ENCODE measurements at regions not wholly inside any gene's neighbourhood (a gene's known extent, or its start where the extent isn't known, plus 50 kb on each side); places are given as distances from the start of the nearest gene placed in this dataset.
A peak's percentile ranks its signal among the peaks of the same experiment; 100 is the strongest.

GRCh38 chr9:134236001-134236421 is 71.6 kb upstream of the RNU6ATAC start:
- H3K27me3 Mint-ChIP-seq (ENCODE audit: unreplicated experiment) = no peaks in the 10 kb centered on the region
- peak overlapping the region; percentile 38 for H3K27ac Mint-ChIP-seq (ENCODE audit: unreplicated experiment)
- TF ChIP-seq, protein P1, sequence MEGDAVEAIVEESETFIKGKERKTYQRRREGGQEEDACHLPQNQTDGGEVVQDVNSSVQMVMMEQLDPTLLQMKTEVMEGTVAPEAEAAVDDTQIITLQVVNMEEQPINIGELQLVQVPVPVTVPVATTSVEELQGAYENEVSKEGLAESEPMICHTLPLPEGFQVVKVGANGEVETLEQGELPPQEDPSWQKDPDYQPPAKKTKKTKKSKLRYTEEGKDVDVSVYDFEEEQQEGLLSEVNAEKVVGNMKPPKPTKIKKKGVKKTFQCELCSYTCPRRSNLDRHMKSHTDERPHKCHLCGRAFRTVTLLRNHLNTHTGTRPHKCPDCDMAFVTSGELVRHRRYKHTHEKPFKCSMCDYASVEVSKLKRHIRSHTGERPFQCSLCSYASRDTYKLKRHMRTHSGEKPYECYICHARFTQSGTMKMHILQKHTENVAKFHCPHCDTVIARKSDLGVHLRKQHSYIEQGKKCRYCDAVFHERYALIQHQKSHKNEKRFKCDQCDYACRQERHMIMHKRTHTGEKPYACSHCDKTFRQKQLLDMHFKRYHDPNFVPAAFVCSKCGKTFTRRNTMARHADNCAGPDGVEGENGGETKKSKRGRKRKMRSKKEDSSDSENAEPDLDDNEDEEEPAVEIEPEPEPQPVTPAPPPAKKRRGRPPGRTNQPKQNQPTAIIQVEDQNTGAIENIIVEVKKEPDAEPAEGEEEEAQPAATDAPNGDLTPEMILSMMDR (IDR thresholded peaks at IDR 0.05) = no peak
- H3K36me3 Mint-ChIP-seq (ENCODE audit: unreplicated experiment) = no peaks in the 10 kb centered on the region
- no peak for DNase-seq (ENCODE audit: extremely low spot score, unreplicated experiment)
- peaks cover 13% of the 10 kb centered on the region for H3K4me1 Mint-ChIP-seq (ENCODE audit: unreplicated experiment)
- H3K4me3 Mint-ChIP-seq (ENCODE audit: unreplicated experiment) = no peak overlapping the region
- H3K9me3 Mint-ChIP-seq (ENCODE audit: unreplicated experiment) = no peaks in the 10 kb centered on the region

- Mint-ChIP-seq H3K27me3 (ENCODE audit: unreplicated experiment) (peaks cover 4% of the 10 kb centered on the region), H3K36me3 (ENCODE audit: unreplicated experiment) (no peaks in the 10 kb centered on the region), H3K4me3 (ENCODE audit: unreplicated experiment) (no peak overlapping the region), H3K4me1 (ENCODE audit: unreplicated experiment) (peaks cover 9% of the 10 kb centered on the region), H3K27ac (ENCODE audit: unreplicated experiment) (no peak overlapping the region), H3K9me3 (ENCODE audit: unreplicated experiment) (no peaks in the 10 kb centered on the region)
- no peak for DNase-seq (ENCODE audit: extremely low spot score, unreplicated experiment)
- TF ChIP-seq, protein P1 (IDR thresholded peaks at IDR 0.05) = no peak
Measured at GRCh38 chr9:134236935-134237629, 72.7 kb upstream of the RNU6ATAC start.

GRCh38 chr9:134237630-134238265 is 73.4 kb upstream of the RNU6ATAC start:
- H3K4me1 Mint-ChIP-seq (ENCODE audit: unreplicated experiment) = peaks cover 9% of the 10 kb centered on the region
- H3K27me3 Mint-ChIP-seq (ENCODE audit: unreplicated experiment) = peaks cover 10% of the 10 kb centered on the region
- TF ChIP-seq, protein P1 (IDR thresholded peaks at IDR 0.05) = no peak
- no peak overlapping the region for H3K4me3 Mint-ChIP-seq (ENCODE audit: unreplicated experiment)
- no peak for DNase-seq (ENCODE audit: extremely low spot score, unreplicated experiment)
- no peak overlapping the region for H3K27ac Mint-ChIP-seq (ENCODE audit: unreplicated experiment)
- no peaks in the 10 kb centered on the region for H3K36me3 Mint-ChIP-seq (ENCODE audit: unreplicated experiment)
- H3K9me3 Mint-ChIP-seq (ENCODE audit: unreplicated experiment) = no peaks in the 10 kb centered on the region

DNA sequence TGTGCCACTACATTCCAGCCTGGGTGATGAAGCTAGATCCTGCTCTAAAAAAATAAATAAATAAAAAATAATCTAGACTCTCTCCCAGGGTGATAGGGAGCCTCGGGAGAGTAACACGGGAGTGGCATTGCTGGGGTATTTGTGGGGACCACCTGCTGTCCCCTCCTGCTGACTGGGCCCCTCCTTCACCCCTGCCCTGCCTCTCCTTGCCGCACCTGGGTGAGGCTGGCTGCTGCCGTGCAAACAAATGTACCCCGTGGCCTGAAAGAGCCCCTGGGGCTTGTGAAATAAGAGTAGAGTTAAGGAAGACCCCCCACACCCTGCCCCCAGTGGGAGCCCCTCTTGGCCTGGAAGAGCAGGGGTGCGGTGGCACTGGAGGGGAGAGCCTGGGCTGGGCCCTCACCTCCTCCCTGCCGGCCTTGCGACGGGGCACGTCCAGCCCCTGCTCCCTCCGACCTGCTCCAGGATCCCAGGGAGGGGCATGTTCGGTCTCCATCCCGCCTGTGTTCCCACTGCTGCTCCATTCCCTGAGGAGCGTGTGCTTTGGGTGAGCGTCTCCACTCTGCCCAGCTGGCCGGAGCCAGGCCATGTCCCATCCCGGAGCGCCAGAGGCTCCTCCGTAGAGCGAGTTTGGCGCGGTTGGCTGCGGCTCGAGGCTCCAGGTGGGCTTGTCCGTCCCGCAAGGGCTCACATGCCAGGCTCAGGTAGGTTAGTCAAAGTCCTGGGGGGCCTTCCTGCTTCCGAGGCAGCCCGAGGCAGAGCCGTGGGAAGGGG is 75.0 kb upstream of the RNU6ATAC start:
- no peak overlapping the region for H3K4me3 Mint-ChIP-seq (ENCODE audit: unreplicated experiment)
- DNase-seq (ENCODE audit: extremely low spot score, unreplicated experiment) = no peak
- TF ChIP-seq, protein P1 (IDR thresholded peaks at IDR 0.05) = no peak
- no peaks in the 10 kb centered on the region for H3K36me3 Mint-ChIP-seq (ENCODE audit: unreplicated experiment)
- no peak overlapping the region for H3K27ac Mint-ChIP-seq (ENCODE audit: unreplicated experiment)
- peaks cover 9% of the 10 kb centered on the region for H3K4me1 Mint-ChIP-seq (ENCODE audit: unreplicated experiment)
- peaks cover 20% of the 10 kb centered on the region for H3K27me3 Mint-ChIP-seq (ENCODE audit: unreplicated experiment)
- no peaks in the 10 kb centered on the region for H3K9me3 Mint-ChIP-seq (ENCODE audit: unreplicated experiment)

- Mint-ChIP-seq H3K4me3 (ENCODE audit: unreplicated experiment) (no peak overlapping the region), H3K9me3 (ENCODE audit: unreplicated experiment) (no peaks in the 10 kb centered on the region), H3K27me3 (ENCODE audit: unreplicated experiment) (peaks cover 26% of the 10 kb centered on the region), H3K27ac (ENCODE audit: unreplicated experiment) (no peak overlapping the region), H3K4me1 (ENCODE audit: unreplicated experiment) (peaks cover 9% of the 10 kb centered on the region), H3K36me3 (ENCODE audit: unreplicated experiment) (no peaks in the 10 kb centered on the region)
- TF ChIP-seq, protein P1 (IDR thresholded peaks at IDR 0.05) = no peak
- no peak for DNase-seq (ENCODE audit: extremely low spot score, unreplicated experiment)
Measured at GRCh38 chr9:134239939-134240338, 75.6 kb upstream of the RNU6ATAC start.

All from osteocyte (in vitro differentiated cells).